GM19455 (cell line): ENCODE measurements at regions not wholly inside any gene's neighbourhood (a gene's known extent, or its start where the extent isn't known, plus 50 kb on each side); places are given as distances from the start of the nearest gene placed in this dataset.
"Not testable (repeated sequence)": the region's sequence is repeated elsewhere in the genome, so short reads cannot be mapped to it uniquely, and the experiment has no call there.

Source experiments
- ATAC-seq: cut with Tn5 transposase; IDR thresholded peaks from one replicate; pipeline ENCODE4 v1.9.1; 2021; ENCODE audit not compliant: unreplicated experiment

DNA sequence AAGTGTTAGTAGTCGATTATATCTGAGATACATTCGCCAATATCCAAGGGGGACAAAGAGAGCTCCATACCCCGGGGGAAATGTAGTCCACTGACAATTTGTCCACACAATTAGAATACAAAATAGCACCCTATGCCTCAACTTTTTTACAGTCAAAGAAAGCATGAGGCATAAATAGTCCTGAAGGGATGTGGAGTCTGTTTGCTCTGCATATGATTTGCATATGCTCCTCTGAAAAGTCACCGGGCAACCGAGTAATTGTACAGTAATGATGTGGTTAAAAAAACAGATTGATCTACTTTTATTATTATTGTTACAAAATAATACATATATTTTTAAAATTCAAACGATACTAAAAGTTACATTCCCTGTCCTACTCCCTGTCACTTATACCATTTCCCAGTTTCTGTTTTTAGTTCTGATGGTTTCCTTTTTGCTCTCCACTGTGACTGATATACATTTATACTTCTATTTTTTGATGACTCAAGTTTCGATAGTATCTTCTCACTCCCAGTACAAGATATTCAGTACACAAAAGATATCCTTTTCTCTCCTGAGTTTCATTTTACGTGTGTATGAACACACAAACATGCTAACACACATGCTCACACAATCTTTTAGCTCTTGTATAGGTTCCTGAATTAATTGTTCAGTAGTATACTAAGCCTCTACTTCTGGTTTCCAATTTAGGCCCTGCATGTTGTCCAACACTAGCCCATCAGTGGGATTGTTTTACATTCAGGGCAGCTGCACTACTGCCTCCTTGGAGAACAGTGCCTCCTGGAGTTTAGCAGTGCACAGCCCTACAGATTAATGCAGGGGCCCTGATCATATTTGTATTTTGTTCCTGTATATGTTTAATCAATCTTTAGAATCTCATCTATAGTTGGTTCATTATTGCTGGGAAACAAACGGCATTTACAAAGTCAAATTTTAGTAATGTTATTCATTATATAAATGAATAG lies 130.9 kb downstream of the TES start:
- ATAC-seq: no peak

DNA sequence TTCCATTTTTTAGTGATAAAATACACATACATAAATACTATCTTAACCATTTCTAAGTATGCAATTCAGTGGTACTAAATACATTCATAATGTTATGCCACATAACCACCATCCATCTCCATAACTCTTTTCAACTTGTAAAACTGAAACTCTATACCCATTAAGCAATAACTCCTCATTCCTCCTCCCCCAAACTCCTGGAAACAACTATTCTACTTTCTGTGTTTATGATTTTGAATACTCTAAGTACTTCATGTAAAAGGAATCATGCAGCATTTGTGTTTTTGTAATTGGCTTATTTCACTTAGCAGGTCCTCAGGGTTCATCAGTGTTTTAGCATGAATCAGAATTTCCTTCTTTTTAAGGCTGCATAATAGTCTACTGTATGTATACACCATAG lies 131.8 kb downstream of the TES start:
- ATAC-seq: no peak

DNA sequence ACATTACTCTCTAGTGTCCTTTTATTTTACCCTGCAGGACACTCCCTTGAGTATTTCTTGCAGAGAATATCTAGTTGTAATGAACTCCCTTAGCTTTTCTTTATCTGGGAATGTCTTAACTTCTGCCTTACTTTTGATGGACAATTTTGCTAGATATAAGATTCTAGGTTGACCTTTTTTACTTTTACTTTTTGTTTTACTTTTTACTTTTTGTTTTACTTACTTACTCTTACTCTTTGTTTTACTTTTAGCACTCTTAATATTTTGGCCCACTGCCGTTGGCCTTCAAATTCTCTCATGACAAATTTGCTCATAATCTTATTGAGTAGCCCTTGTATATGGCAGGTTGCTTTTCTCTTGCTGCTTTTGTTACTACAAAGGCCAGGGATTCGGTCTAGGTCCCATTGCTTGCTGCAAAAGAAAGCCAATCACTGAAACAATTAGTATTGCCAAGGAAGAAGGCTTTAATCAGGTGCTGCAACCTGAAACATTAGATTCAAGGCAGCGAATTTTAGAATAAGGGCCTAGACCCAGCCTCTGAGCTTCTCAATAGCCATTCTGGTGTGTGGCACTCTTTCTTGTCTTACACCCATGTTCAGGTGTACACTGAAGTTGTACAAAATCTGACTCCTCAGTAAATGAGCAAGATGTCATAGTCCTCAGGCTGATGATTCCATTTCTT lies 137.0 kb downstream of the TES start:
- ATAC-seq: no peak

DNA sequence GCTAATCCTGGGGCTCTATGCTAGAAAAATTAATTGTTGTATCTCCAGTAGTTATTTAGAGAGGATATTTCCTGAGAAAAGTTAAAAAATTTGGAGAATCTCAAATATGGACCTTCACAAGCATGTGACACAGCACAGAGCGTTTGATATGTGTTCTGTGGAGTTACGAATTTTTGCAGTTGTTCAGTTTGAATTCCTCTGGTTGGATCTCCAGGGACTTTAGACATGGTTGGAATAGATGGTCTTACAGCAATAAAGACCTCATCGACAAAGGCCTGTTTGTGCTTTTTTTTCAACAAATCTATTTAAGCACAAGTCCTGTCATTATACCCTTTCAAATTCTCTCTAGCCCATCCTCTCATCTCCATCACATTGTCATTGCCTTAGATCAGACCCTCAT lies 138.0 kb downstream of the TES start:
- no peak for ATAC-seq

DNA sequence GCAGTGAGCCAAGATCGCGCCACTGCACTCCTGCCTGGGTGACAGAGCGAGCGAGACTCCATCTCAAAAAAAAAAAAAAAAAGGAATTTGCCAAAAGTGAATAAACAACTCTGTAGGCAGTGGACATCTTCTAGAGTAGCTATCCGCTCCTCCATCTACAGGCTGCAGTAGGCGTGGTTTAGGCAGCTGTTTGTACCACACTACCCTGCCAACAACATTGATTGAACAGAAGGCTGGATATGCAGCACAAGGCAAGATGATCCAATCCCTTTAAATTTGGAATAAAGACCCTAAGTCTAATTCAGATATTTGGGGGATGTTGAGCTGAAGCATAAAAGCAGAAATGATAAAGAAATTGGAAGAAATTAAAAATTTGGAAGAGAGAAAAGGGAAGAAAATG lies 141.6 kb downstream of the TES start:
- ATAC-seq: no peak

DNA sequence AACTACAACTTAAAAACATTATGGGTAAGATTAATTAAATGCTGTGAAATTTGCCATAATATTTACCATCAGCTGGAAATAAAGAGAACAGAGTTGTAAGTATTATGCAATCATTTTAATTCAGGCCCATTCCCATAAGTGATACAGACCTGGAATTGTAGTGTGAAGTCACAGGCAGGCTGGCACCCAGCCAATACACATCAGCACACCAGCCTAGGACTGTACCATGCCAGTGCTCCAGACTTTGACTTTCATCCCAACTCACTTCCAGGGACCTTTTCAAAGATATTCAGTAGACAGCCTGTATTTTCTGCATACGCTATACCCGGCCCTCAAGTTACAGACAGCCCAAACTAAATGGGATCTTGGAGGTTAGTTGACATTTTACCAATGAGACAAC lies 143.3 kb downstream of the TES start:
- ATAC-seq: no peak

DNA sequence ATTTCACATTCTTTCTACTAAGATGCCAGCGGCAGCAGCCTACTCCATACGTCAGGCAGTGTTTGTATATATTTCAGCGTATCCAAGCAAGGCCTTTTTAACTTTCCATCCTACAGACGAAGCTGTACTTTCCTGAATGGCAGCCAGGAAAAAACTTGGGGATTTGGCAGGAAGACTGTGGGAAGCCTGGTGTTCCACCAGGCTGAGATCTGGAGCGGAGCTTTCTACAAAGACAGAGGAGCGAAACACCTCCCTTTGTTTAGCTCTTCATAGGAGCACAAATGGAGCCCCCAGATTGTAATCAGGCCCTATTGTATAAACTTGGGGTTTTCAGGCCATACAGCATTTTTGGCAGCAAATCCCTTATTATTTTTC lies 143.8 kb downstream of the TES start:
- ATAC-seq: no peak

DNA sequence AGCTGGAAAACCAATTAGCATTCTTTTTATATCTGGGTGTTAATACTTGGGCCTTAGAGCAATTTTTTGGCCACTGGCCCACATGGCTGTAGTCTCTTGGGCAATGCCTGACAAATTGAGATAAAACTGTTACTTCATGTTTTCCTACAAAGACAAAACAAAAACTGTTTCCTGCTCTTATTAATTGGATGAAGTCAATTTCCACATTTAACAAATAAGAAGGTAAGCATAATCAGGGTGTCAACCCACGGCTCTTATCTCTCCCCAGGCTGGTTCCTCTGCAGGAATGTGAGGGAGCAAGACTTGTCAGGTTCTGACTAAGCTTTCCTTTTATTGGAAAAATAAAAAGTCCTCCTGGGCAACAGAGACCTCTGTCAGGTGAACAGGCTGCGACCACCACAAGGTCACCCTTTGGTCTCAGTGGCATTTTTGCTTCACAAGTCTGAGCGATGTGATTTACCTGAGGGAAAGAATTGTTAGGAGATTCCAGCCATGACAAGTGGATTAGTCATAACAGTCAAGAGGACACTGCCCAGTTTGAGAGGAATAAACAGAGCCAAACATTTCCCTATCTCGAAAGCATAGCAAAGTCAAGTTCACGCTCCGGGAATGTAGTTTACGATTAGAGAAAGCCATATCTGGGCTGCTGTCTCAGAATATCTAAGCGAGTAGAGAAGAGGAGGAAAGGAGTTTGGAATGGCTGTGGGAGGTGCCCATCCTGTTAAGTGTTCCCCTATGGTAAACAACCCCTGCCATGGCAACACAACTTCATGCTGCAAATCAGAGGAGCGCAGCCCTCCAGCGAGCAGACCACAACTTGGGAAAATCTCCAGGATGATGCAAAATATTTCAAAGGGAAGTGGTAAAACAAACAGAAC lies 144.4 kb downstream of the TES start:
- no peak for ATAC-seq

DNA sequence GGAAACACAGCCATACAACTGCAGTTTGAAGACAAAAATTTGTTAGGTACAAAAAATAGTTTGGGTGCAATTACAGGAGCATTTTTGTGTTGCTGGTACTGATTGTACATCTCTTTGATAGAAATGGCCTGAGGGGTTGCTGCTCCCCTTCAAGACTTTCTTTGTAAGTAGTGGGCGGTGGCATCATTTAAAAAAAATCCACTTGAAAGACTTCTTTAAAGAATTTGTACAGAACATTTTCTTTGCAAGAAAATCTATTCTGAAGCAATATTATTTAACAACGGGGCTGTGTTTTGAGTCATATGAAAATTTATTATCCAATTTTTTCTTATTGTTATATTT lies 144.1 kb upstream of the CAV2 start:
- no peak for ATAC-seq

DNA sequence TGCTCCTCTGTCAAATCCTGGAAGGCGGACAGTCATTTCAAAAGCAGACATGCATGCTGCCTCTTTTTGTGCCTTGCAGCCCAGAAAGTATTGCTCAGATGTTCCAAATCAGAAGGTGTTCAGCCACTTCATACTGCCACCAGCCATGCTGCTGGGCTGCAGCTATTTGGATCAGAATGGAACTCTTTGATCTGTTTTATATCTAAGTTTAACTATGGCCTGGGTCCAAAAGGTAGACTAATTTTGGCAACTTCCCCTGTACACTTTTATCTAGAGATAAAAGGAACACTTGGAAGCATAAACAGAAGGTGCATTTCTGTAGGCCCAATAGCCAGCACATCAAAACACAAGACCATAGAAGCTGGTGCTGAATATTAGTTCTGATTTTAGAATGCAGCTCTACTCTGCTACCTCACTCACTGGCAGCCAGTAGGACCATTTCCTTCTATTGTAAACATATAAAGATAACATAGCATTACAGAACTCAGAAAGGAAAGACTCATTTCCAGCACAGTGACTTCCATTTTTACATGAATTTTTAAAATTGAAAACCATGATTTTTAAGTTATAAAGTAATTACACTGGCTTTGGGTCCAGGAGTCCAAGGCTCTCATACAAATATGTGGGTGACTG lies 143.1 kb upstream of the CAV2 start:
- no peak for ATAC-seq

DNA sequence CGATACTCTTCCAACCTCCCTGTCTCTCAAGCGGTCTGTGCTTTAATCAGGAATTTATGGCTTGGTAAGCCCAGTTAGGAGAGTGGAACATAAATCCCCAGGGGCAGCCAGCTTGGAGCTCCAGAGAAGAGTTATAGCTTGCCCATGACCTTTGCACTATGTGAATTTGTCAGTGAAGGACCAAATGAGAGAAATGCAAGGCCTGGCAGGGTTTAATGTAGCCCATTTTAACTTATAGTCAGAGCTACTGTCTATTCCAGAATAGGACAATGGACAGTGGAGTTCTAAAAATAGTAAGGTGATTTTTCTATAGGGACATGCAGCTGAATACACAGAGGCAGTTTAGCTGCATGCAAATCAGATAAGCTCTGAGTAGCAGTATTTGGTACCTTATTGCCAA lies 142.6 kb upstream of the CAV2 start:
- no peak for ATAC-seq

DNA sequence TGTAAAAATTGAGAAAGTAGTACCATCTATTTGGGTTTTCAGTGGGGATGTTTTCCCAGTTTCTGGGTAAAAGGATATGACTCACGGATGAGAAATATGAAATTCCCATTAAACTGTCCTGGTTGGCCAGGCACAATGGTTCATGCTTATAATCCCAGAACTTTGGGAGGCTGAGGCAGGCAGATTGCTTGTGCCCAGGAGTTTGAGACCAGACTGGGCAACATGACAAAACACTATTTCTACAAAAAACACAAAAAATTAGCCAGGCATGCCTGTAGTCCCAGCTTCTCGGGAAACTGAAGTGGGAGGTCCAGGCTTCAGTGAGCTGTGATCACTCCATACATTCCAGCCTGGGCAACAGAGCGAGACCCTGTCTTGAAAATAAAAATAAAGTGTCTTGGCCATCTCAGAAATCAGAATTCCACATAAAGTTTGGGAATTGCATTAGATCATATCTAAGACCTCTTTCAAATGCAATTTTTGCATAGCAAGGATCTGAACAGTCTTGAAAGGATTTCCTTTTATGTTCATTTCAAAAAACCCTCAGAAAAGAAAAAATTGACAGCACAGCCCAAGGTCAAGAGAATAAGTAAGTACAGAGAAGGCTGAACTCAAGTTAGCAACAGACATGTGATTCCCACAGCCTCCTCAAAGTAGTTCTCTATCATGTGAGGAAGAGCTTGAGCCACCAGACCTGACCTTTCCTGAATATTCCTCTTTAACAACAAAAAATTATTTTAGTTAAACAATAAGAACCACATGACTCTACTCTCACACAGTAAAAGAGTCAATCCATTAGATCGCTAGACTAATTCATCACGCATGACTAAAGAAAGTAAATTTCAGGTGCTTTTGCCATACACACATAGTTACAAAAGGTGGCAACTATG lies 141.5 kb upstream of the CAV2 start:
- ATAC-seq: no peak

DNA sequence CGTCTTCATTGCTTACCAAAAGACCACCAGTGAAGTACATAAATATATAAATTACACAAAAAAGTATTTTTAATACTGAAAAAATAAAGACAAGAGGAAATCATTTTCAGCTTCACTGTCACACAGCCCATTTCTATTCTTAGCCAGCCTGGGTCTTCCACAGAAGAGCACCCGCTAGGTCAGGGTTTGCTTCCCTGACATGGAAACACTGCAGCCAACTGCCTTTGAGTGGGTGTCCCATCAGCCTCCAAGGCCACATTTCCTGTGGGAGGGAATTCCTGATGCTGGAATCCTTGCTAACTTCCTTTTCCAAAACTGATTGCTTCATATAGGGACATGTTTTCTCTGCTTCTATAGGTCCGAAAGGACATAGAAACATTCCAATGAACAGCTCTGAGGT lies 137.8 kb upstream of the CAV2 start:
- ATAC-seq: no peak

DNA sequence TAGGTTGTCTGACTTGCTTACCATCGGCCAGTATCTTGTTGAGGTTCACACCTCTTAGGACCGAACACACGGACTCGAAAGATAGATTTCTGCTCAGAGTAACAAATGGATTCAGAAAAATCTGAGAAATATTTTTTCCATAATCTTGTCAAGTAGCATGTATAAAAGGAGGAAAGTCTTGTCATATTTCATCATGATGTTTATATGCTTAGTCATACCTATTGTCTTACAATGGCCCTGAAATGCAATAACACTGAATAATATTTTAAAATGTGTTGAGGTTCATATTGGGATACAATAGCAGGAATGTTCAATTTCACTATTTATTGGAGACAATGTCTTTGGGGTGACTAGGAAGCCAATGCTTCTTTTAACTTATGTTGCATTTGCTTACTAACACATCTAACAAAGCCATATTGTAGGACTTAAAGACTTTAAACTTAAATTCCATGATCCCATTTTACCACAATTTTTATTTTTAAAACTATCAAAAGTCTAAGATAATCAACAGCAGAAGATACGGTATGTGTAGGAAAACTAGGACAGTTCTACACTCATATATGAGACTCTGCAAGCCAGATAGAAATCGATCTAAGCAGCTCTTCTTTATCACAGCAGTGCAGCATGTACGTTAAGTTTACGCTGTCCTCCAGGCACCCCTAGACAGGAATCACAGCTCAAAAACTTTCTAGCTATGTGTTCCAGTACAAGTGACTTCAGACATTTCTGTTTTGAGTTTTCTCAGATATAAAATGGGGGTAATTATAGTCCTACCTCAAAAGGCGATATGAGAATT lies 135.7 kb upstream of the CAV2 start:
- no peak for ATAC-seq

DNA sequence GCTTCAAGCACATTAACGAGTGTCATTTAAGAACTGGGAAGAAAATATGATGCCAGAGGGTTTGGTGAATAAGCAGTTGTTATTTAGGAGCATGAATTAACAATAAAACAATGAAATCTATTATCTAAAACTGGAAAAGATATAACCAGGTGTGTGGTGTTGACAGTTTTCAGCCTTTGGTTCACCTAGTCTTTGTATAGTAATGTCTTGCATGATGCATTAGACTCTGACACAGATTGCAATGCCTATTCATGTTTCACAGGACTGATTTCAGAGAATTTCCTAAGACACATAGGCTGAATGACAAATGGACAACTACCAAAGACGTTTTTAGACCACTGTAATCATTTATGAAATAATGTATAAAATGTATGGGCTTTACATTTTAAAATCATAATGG lies 135.1 kb upstream of the CAV2 start:
- ATAC-seq: no peak

DNA sequence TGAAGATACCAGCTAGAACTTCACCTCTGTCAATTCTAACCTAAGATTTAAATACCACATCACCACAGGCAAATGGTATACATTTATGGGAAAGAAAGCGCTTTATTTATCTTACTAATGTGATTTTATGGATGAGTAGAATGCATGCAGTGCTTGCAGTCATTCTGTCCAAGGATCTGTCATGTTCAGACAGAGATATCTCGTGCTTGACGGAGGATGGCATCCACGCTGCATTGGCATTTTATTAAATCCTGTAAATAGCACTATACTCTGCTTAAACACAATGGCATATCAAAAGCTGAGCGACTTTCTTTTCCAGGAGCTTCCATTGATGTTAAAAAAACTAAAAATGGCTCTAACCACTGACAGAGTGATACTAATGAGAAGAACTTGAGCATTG lies 133.7 kb upstream of the CAV2 start:
- no peak for ATAC-seq

DNA sequence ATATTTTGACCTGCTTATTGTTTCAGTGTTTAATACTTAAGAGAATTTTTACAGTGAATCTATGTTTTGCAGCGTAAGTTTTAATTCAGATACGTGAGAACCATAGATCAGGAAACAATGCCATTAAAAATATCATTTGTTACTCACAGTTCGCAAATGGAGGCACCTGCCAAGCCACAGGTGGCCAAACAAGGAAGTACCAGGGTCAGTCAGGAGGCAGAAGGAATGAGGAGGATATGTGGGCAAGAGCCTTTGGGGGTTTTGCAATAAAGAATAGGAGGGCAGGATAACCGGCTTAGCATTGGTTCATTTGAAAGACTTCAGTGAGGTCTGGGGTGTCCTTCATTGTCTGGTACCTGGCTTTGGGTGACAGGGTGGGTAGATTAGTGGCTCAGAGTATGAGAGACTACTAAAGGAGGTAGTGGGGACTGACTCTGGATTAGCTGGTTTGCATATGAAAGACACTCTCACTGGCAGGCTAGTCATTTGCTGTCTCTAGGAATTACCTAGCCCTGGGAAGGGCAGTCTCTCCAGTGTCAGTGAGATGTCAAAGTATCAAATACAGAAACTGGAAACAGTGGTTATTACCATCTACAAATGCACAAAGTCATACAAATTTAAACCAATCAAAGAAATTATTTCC lies 132.2 kb upstream of the CAV2 start:
- no peak for ATAC-seq

DNA sequence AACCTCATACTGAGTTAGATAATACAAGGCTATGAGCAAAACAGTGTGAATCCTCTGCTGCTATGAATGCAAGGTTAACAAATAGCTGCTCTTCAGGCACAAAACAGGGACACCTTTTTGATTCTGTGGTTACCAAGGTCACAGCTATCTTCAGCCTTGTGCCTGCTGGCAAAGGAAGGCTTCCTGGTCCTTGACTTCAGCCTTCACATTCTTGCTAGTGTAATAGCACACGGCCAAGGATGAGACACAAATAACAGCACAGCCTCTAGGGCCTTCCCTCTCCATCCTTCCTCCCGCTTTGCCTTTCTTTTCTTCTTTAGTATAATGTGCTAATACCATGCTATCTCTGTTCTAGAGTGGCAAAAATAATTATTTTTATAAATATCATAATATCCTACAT lies 130.6 kb upstream of the CAV2 start:
- no peak for ATAC-seq

DNA sequence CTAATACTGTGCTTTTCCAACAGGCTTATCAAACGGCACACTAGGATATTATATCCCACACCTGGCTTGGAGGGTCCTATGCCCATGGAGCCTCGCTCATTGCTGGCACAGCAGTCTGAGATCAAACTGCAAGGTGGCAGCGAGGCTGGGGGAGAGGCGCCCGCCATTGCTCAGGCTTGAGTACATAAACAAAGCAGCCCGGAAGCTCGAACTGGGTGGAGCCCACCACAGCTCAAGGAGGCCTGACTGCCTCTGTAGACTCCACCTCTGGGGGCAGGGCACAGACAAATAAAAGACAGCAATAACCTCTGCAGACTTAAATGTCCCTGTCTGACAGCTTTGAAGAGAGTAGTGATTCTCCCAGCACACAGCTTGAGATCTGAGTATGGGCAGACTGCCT lies 128.0 kb upstream of the CAV2 start:
- not testable (repeated sequence) for ATAC-seq
